ENCODE measurements at regions not wholly inside any gene's neighbourhood (a gene's known extent, or its start where the extent isn't known, plus 50 kb on each side); places are given as distances from the start of the nearest gene placed in this dataset.
"Not testable (repeated sequence)": the region's sequence is repeated elsewhere in the genome, so short reads cannot be mapped to it uniquely, and the experiment has no call there.

- POLR2A ChIA-PET = no interaction called here
- intact Hi-C loops (cut with micrococcal nuclease; ENCODE audit: unreplicated experiment) = no loop called here
- H3K36me3 Mint-ChIP-seq (ENCODE audit: insufficient read depth, unreplicated experiment) = no peaks in the 10 kb centered on the region
Observed at GRCh38 chr3:74210739-74211138, 403.7 kb downstream of the CNTN3 start.

GRCh38 chr3:74200952-74201351, 413.5 kb downstream of the CNTN3 start:
- Mint-ChIP-seq H3K4me3 (ENCODE audit: unreplicated experiment) (no peak overlapping the region), H3K27me3 (ENCODE audit: insufficient read depth, unreplicated experiment) (no peaks in the 10 kb centered on the region), H3K36me3 (ENCODE audit: insufficient read depth, unreplicated experiment) (no peaks in the 10 kb centered on the region), H3K27ac (ENCODE audit: unreplicated experiment) (no peak overlapping the region), H3K9me3 (ENCODE audit: unreplicated experiment) (peaks cover 9% of the 10 kb centered on the region), H3K4me1 (ENCODE audit: low read depth, unreplicated experiment) (no peaks in the 10 kb centered on the region)
- no peak overlapping the region for H3K4me3 ChIP-seq (ENCODE audit: low read depth, low read length)
- POLR2A ChIA-PET = no interaction called here
- TF ChIP-seq CTCF (IDR thresholded peaks at IDR 0.05; ENCODE audit: insufficient read depth in 1 of 2, low read depth in 1 of 2, low read length in 1 of 2, severe bottlenecking in 1 of 2, unreplicated experiment in 1 of 2) = no peak
- intact Hi-C loops (cut with micrococcal nuclease; ENCODE audit: unreplicated experiment) = no loop called here
- H3K4me1 ChIP-seq = no peaks in the 10 kb centered on the region
- no TSS peak for BruUV-seq (replicated peaks)
- no peaks in the 10 kb centered on the region for H3K27me3 ChIP-seq (replicated peaks; ENCODE audit: control insufficient read depth, insufficient read depth, low read length)
- H3K9me3 ChIP-seq = no peaks in the 10 kb centered on the region
- H3K36me3 ChIP-seq (ENCODE audit: control insufficient read depth, insufficient read depth, low read length) = no peaks in the 10 kb centered on the region
- CTCF ChIA-PET = no interaction called here
- no peak for DNase-seq

More at GRCh38 chr3:74210739-74211138, 403.7 kb downstream of the CNTN3 start:
- no peak overlapping the region for H3K4me3 Mint-ChIP-seq (ENCODE audit: unreplicated experiment)
- DNase-seq = no peak
- H3K9me3 Mint-ChIP-seq (ENCODE audit: unreplicated experiment) = no peaks in the 10 kb centered on the region
- H3K27me3 Mint-ChIP-seq (ENCODE audit: insufficient read depth, unreplicated experiment) = peaks cover 9% of the 10 kb centered on the region
- Histone ChIP-seq H3K4me1 (no peaks in the 10 kb centered on the region), H3K4me3 (ENCODE audit: low read depth, low read length) (no peak overlapping the region), H3K27me3 (replicated peaks; ENCODE audit: control insufficient read depth, insufficient read depth, low read length) (no peaks in the 10 kb centered on the region), H3K9me3 (no peaks in the 10 kb centered on the region), H3K36me3 (ENCODE audit: control insufficient read depth, insufficient read depth, low read length) (no peaks in the 10 kb centered on the region)
- no peak for TF ChIP-seq CTCF (IDR thresholded peaks at IDR 0.05; ENCODE audit: insufficient read depth in 1 of 2, low read depth in 1 of 2, low read length in 1 of 2, severe bottlenecking in 1 of 2, unreplicated experiment in 1 of 2)
- H3K27ac Mint-ChIP-seq (ENCODE audit: unreplicated experiment) = no peak overlapping the region
- BruUV-seq (replicated peaks) = no TSS peak
- no peaks in the 10 kb centered on the region for H3K4me1 Mint-ChIP-seq (ENCODE audit: low read depth, unreplicated experiment)
- CTCF ChIA-PET = no interaction called here

- H3K27me3 Mint-ChIP-seq (ENCODE audit: insufficient read depth, unreplicated experiment); H3K36me3 ChIP-seq (ENCODE audit: control insufficient read depth, insufficient read depth, low read length); intact Hi-C loops (cut with micrococcal nuclease; ENCODE audit: unreplicated experiment); H3K9me3 Mint-ChIP-seq (ENCODE audit: unreplicated experiment); H3K4me3 Mint-ChIP-seq (ENCODE audit: unreplicated experiment); H3K4me1 ChIP-seq; H3K9me3 ChIP-seq; BruUV-seq (replicated peaks); H3K27ac Mint-ChIP-seq (ENCODE audit: unreplicated experiment); POLR2A ChIA-PET; DNase-seq; H3K36me3 Mint-ChIP-seq (ENCODE audit: insufficient read depth, unreplicated experiment); H3K4me1 Mint-ChIP-seq (ENCODE audit: low read depth, unreplicated experiment); H3K4me3 ChIP-seq (ENCODE audit: low read depth, low read length); CTCF ChIA-PET; H3K27me3 ChIP-seq (replicated peaks; ENCODE audit: control insufficient read depth, insufficient read depth, low read length): not testable (repeated sequence)
Observed at GRCh38 chr3:74178664-74179063, 435.8 kb downstream of the CNTN3 start.

- CTCF ChIA-PET = no interaction called here
- intact Hi-C loops (cut with micrococcal nuclease; ENCODE audit: unreplicated experiment) = no loop called here
- Mint-ChIP-seq H3K27me3 (ENCODE audit: insufficient read depth, unreplicated experiment) (peaks cover 3% of the 10 kb centered on the region), H3K9me3 (ENCODE audit: unreplicated experiment) (no peaks in the 10 kb centered on the region), H3K4me3 (ENCODE audit: unreplicated experiment) (no peak overlapping the region), H3K36me3 (ENCODE audit: insufficient read depth, unreplicated experiment) (no peaks in the 10 kb centered on the region), H3K27ac (ENCODE audit: unreplicated experiment) (no peak overlapping the region), H3K4me1 (ENCODE audit: low read depth, unreplicated experiment) (no peaks in the 10 kb centered on the region)
- POLR2A ChIA-PET = no interaction called here
- Histone ChIP-seq H3K4me3 (ENCODE audit: low read depth, low read length) (no peak overlapping the region), H3K9me3 (no peaks in the 10 kb centered on the region), H3K27me3 (replicated peaks; ENCODE audit: control insufficient read depth, insufficient read depth, low read length) (no peaks in the 10 kb centered on the region), H3K36me3 (ENCODE audit: control insufficient read depth, insufficient read depth, low read length) (no peaks in the 10 kb centered on the region), H3K4me1 (no peaks in the 10 kb centered on the region)
- no peak for DNase-seq
- TF ChIP-seq CTCF (IDR thresholded peaks at IDR 0.05; ENCODE audit: insufficient read depth in 1 of 2, low read depth in 1 of 2, low read length in 1 of 2, severe bottlenecking in 1 of 2, unreplicated experiment in 1 of 2) = no peak
- BruUV-seq (replicated peaks) = no TSS peak
Observed at GRCh38 chr3:74173090-74173489, 441.4 kb downstream of the CNTN3 start.

Data from Caco-2 (cell line).